ENCODE measurements at regions not wholly inside any gene's neighbourhood (a gene's known extent, or its start where the extent isn't known, plus 50 kb on each side); places are given as distances from the start of the nearest gene placed in this dataset.

DNA sequence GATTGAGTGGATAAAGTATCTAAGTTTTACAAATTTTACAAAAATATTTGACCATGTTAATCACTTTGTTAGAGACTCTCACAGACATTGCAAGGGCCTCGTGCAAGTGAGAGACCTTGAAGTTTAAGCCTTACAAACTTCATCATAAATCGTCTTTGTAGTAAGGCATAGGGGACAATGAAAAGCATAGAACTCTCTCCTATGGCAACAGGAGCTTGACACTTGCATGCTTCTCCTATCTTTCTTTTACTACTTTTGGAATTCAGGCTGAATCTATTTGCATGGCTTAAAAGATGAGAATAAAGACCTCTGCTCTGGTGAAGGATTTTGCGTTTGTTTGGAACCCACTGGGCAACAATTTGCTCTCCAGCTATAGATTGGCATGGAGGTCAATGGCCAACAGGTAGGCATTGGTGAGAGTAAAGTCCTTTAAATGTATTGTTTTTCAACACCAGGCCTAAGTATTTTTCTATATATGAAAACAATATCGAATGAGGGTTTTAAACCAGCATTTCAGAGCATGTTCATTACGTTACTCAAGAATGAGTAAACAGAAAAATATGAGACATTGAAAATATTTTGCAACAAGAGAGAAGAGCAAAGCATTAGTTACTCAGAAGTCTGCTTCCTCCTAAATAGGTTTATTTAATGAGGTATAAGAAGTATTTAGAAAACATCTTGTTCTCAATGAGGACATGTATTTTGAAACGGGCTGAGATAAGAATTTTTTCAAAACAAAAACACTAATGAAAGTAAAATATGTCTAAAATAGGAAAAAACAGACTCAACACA is 192.2 kb downstream of the TGFB2 start:
- DNase-seq, result no peak
- no peak for ATAC-seq
- Histone ChIP-seq H3K36me3 (no peaks in the 10 kb centered on the region), H3K27ac (no peak overlapping the region), H3K4me3 (no peak overlapping the region), H3K9me3 (no peaks in the 10 kb centered on the region), H3K27me3 (ENCODE audit: low read depth) (no peaks in the 10 kb centered on the region), H3K4me1 (no peaks in the 10 kb centered on the region)
- TF ChIP-seq, protein P1, sequence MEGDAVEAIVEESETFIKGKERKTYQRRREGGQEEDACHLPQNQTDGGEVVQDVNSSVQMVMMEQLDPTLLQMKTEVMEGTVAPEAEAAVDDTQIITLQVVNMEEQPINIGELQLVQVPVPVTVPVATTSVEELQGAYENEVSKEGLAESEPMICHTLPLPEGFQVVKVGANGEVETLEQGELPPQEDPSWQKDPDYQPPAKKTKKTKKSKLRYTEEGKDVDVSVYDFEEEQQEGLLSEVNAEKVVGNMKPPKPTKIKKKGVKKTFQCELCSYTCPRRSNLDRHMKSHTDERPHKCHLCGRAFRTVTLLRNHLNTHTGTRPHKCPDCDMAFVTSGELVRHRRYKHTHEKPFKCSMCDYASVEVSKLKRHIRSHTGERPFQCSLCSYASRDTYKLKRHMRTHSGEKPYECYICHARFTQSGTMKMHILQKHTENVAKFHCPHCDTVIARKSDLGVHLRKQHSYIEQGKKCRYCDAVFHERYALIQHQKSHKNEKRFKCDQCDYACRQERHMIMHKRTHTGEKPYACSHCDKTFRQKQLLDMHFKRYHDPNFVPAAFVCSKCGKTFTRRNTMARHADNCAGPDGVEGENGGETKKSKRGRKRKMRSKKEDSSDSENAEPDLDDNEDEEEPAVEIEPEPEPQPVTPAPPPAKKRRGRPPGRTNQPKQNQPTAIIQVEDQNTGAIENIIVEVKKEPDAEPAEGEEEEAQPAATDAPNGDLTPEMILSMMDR (IDR thresholded peaks at IDR 0.05), result no peak
- intact Hi-C loops (cut with DNase I), result no loop called here

DNA sequence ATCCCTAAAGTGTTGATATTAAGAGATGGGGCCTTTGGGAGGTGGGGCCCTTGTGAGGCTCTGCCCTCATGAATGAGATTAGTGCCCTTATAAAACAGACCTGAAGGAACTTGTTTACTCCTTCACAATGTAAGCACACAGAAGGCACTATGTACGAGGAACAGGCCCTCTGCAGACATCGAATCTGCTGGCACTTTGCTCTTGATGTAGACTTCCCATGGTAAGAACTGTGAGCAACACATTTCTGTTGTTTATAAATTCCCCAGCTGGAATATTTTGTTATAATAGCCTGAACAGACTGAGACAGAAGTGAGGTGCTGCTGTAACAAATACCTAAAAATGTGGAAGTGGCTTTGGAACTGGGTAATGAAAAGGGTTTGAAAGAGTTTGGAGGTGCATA is 193.2 kb downstream of the TGFB2 start:
- no peaks in the 10 kb centered on the region for H3K9me3 ChIP-seq
- intact Hi-C loops (cut with DNase I), result no loop called here
- no peaks in the 10 kb centered on the region for H3K4me1 ChIP-seq
- no peak overlapping the region for H3K27ac ChIP-seq
- H3K36me3 ChIP-seq, result no peaks in the 10 kb centered on the region
- no peaks in the 10 kb centered on the region for H3K27me3 ChIP-seq (ENCODE audit: low read depth)
- DNase-seq (no peak), ATAC-seq (no peak)
- H3K4me3 ChIP-seq, result no peak overlapping the region
- TF ChIP-seq, protein P1 (IDR thresholded peaks at IDR 0.05), result no peak

DNA sequence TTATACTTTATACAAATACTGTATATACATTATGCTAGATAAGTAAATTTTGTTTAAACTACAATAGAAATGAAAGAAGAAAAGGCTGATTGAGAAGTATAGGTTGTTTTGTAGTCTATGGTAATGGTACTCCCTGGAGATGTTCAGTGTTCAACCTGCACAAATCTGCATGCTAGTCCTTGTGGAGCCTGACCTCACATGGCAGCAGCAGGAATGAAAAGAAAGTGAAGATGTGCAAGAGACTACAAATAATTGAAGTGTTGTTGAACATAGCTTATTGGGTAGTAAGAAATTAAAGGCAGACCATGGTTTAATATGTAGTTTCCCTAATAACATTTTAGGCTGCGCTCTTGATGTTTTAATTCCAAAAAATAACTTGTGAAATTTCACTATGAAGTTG is 201.2 kb downstream of the TGFB2 start:
- Histone ChIP-seq H3K27me3 (ENCODE audit: low read depth) (no peaks in the 10 kb centered on the region), H3K9me3 (no peaks in the 10 kb centered on the region), H3K36me3 (no peaks in the 10 kb centered on the region), H3K4me3 (no peak overlapping the region), H3K4me1 (no peaks in the 10 kb centered on the region), H3K27ac (no peak overlapping the region)
- ATAC-seq (no peak), DNase-seq (no peak)
- intact Hi-C loops (cut with DNase I), result no loop called here
- TF ChIP-seq, protein P1 (IDR thresholded peaks at IDR 0.05), result no peak

DNA sequence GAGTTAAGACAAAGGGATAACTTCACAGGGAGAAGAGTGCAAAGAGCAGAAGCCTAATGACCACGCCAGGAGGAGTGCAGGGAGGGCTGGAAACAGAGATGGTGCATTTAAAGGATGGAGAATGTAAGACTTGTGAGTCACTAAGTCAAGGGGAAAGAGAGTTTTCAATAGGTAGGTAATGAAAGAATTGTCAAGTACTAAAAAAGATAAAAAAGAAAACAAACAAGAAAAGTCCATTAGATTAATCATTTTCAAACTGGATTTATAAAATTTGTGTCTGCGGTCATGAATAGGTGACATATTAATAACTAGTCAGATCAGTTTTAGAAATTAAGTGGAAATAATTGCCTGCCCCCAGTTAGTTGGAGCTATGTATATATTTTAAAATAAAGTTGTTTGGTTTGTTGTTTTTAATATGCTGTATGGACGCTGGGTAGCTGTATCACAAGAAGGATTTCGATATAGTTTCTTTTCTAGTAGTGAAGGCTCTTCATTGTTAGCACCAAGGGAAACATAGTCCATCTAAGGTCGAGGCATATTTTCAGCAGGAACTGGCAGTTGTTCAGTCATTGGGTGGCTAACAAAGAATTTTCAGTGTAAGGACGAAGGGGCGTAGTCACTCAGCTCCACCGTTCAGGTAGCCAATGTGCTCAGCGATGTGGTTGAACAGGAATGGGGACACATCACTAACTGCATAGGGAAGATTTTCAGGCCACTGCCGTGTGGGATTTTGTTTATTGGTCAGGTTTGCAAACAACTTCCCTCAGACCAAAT is 203.0 kb downstream of the TGFB2 start:
- no peak for ATAC-seq
- no peaks in the 10 kb centered on the region for H3K36me3 ChIP-seq
- no peak overlapping the region for H3K27ac ChIP-seq
- H3K27me3 ChIP-seq (ENCODE audit: low read depth), result no peaks in the 10 kb centered on the region
- H3K4me3 ChIP-seq, result no peak overlapping the region
- no peaks in the 10 kb centered on the region for H3K9me3 ChIP-seq
- intact Hi-C loops (cut with DNase I), result no loop called here
- DNase-seq, result no peak
- no peaks in the 10 kb centered on the region for H3K4me1 ChIP-seq
- TF ChIP-seq, protein P1 (IDR thresholded peaks at IDR 0.05), result no peak

DNA sequence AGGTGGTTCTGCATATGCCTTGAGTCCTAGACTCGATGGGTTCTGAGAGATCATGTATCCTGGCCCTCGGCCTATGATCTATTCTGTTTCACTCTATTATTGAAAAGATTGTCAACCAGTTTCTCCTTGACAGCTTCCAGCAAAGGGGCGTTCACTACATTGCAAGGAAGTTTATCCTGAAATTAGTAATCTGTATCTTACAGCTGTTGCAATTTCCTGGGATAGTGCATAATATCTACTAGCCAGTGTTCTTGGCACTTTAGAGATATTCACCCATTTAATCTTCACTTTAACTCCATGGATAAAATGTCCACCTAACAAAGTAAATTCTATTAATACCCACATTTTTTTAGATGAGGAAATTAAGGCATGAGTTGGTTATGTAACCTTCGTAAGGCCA is 203.6 kb downstream of the TGFB2 start:
- H3K4me3 ChIP-seq, result no peak overlapping the region
- intact Hi-C loops (cut with DNase I), result no loop called here
- no peak for DNase-seq
- no peaks in the 10 kb centered on the region for H3K36me3 ChIP-seq
- H3K27me3 ChIP-seq (ENCODE audit: low read depth), result no peaks in the 10 kb centered on the region
- H3K27ac ChIP-seq, result no peak overlapping the region
- H3K4me1 ChIP-seq, result no peaks in the 10 kb centered on the region
- TF ChIP-seq, protein P1 (IDR thresholded peaks at IDR 0.05), result no peak
- ATAC-seq, result no peak
- no peaks in the 10 kb centered on the region for H3K9me3 ChIP-seq

All from lower lobe of right lung (tissue), 2 donors.